Stimulated activated CD4-positive, alpha-beta T cell treated with anti-CD3 and anti-CD28 coated beads, Interleukin-15, amount 100 ng/mL, for 24 hours (primary cell): ENCODE measurements at regions not wholly inside any gene's neighbourhood (a gene's known extent, or its start where the extent isn't known, plus 50 kb on each side); places are given as distances from the start of the nearest gene placed in this dataset.

Experiments
- DNase-seq: peaks from one replicate; pipeline ENCODE4 v3.0.0-alpha.2; 2020

DNA sequence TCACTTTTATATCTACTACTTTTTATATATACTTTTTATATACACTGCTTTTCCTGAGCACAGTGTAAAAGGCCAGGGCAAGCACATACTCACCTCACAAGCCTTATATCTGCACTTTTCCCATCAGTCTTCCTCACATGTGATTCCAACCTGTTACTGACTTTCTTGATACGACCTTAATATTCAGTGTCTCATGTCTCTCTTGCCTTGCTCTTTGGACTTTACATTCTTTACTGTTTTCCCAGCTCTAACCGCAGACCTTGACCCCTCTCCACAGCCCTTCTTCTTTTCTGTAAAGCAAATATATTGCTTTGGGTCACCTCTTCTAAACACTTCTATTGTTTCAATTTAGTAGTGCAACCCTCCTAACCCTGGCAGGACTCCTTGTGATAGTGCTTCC, 353.1 kb upstream of the ANO5 start:
- no peak for DNase-seq

GRCh38 chr11:21861314-21861713, 331.6 kb upstream of the ANO5 start:
- DNase-seq, result no peak

GRCh38 chr11:21865541-21865940, 327.3 kb upstream of the ANO5 start:
- DNase-seq, result no peak

GRCh38 chr11:21866781-21867180, 326.1 kb upstream of the ANO5 start:
- no peak for DNase-seq

GRCh38 chr11:21877151-21877550, 315.7 kb upstream of the ANO5 start:
- DNase-seq, result no peak

GRCh38 chr11:21883354-21883753, 309.5 kb upstream of the ANO5 start:
- no peak for DNase-seq

GRCh38 chr11:21888814-21889213, 304.1 kb upstream of the ANO5 start:
- no peak for DNase-seq

DNA sequence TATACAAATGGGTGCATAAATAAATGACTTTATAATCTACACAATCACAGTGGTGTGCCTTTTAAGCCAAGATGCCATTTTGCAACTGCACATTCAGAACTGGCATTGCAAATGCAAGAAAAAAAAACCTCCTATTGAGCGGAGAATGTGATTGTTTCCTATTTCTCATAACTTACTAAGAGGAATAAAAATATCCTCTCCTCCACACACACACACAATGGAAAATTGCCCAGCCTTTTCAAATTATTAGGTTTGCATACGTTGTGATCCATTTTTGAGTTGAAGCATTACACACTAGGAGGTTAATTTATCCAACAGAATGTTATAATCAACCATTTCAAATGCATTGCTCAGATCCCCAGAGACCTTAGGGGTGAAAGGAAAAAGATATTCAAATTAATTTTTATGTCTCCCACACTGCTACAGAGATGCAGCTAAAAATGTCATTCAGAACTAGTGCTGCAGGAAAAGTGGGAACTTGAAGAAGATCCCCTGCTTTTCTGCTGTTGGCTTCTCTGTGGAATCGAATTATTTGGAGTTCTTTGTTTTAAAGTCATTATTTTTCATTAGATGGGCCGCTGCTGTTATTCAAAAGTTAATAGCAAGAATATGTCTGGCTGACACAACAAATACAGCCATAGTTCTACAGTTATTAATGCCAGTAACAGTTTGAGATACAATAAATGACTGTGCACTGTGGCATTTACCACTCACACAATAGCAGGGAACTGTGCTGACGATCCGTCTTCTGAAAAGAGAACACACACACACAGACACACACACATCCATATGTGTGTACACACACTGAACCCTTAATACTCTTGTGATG, 299.9 kb upstream of the ANO5 start:
- DNase-seq, result no peak

GRCh38 chr11:21893565-21893867, 299.4 kb upstream of the ANO5 start:
- DNase-seq, result no peak

DNA sequence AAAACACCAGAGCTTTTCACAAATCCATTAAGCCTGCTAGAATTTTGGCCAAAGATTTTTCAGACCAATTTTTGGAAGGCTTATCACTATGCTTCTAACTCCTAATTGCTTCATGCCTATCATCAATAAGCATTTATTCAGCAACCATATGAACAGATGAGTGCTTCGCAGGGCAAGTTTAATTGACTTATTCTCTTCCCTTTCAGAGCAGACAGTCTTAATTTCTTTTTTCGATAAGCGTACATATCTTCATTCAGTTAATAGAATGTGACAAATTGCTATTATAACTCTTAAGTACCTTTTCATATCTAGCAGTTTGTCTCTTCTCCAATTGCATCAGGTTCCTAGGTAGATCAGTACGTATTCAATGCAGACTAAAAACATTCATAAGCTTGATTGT, 298.4 kb upstream of the ANO5 start:
- DNase-seq, result no peak

- DNase-seq, result no peak
Measured at GRCh38 chr11:21895686-21896085, 297.2 kb upstream of the ANO5 start.

DNA sequence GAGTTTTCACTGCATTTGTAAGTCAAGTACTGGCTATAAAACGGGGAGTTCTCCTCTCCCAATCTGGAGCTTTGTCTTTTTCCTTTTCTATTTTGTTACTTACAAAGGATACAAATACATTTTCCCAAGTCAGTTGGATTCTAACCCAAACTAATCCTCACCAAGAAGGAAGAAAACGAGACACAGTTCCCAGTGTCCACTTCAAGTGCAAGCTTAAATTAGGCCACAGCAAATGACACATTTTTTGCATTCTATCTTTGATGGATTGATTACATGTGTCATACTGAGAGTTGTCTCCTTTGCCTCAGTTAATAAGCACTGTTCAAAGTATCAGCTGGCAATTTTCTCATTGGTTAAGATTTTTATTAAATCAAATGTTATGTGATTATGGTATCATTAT, 296.7 kb upstream of the ANO5 start:
- no peak for DNase-seq

GRCh38 chr11:21896746-21897602, 295.9 kb upstream of the ANO5 start:
- no peak for DNase-seq

- no peak for DNase-seq
Measured at GRCh38 chr11:21897752-21898151, 295.1 kb upstream of the ANO5 start.

GRCh38 chr11:21908211-21908610, 284.7 kb upstream of the ANO5 start:
- no peak for DNase-seq

DNA sequence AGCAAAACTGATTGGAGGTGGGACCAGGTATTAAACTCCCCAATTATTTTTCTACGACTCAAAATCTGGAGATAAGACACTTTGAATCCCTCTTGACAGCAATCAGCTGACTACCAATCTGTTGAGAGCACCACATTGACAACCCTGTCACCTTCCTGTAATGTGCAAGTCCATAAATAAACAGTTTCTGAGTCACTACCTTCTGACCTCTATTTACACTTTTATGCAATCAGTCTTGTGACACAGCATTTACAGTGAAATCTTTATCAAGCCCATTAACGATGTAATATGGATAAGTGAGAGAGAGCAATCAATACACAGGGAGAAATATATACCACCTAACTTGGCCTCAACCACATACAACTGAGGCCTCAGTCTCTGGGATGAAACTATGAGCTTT, 283.7 kb upstream of the ANO5 start:
- DNase-seq, result no peak

DNA sequence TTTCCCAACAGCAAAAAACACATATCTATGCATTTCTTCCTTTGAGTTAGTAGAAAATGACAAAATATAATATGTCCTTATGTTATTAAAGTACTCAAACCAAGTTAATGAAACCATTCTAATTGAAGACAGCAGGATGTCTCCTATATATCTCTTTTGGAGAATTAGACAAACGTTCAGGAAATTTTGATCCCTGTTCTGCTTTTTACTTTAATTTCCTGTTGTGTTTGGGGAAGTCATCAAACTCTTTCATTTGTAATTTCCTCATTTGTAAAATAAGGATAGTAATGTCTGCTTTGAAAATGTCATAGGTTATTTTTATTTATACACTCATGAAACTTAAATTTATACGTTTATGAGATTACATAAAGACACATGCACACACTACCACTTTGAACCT, 281.8 kb upstream of the ANO5 start:
- no peak for DNase-seq

DNA sequence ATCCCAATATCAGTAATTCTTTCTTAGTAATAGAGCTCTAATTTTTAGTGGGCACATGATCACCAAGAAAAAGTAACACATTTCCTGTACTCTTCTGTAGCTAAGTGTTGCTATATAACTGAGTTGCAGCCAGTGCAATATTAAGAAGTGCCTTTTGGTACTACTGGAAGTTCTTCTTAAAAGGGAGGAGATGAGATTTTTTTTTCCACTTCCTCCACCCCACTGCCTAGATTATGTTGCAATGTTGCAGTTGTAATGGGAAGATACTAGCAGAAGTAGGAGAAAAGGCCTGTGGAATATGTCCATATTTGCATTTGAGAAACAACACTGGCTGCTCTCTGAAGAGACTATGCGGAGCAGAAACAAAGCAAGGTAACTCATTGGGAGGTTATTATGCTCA, 280.6 kb upstream of the ANO5 start:
- DNase-seq, result no peak

DNA sequence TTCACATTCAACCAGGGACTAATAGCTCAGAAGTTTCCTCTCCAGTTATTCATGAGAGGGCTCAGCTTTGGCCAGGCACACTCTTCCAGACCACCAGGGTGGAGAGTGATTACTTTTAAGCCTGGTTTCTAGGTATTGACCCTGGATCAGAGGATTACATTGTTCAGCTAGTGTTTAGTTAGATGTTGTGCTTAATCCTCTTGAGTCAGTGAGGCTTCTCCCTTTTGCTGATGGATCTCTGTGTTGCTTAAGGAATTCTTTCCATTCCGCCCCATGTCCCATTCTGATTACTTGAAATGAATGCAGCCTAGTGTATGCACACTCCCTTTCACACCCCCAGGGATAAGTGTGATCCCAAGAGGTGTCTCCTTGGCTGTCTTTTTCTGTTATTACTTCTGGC, 271.7 kb upstream of the ANO5 start:
- no peak for DNase-seq

DNA sequence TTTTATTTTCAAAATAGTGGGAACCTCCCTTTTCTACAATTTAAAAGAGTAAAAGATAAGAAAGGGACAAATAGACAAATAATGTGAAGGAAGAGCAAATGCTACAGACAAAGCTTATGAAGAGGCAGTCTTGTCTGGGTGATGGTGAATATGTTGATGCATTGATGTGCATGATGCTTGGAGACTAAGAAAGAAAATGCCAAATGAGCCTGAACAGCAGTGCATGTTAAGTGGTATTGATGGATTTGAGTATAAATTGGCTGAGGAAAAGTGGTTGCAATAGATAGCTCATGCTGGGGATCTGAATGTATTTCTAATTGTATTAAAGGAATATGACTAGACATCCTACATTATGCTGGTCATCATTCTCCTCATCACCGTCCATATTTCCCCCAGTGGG, 268.6 kb upstream of the ANO5 start:
- DNase-seq, result no peak

DNA sequence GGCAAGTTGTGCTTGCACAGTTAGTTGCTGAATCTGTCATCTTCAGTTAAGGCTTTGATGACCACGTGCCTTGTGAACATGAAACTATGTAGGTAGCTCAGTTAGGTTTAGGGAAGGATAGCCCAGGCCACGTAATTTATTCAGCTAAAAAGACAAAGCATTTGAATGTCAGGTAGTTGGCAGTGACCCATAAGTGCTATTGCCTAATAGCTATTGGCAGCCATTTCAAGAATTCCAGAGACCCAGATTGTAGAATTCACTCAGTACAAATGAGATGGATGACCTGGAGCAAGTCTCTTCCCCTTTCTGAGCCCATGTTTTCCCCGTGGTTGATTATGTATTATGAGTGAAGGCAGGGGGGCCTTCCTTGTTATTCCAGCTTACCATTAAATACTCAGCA, 265.3 kb upstream of the ANO5 start:
- DNase-seq, result no peak

DNA sequence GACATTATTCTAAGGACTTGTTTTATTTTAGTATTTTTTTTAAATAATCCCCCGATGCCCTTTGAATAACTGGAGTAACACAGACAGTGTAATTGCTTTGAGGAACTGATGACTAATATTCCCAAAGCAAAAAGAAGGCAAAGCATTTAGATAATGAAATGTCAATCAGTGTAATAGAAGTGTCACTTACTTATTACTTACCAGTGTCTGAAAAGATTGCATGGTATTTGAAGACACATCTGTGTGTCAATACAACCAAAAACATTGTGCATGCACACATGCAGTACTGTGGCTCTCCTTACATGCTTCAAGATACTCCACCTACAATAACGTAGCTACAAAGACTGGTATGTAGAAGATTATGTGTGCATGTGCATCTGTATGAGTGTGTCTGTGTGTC, 264.0 kb upstream of the ANO5 start:
- no peak for DNase-seq

DNA sequence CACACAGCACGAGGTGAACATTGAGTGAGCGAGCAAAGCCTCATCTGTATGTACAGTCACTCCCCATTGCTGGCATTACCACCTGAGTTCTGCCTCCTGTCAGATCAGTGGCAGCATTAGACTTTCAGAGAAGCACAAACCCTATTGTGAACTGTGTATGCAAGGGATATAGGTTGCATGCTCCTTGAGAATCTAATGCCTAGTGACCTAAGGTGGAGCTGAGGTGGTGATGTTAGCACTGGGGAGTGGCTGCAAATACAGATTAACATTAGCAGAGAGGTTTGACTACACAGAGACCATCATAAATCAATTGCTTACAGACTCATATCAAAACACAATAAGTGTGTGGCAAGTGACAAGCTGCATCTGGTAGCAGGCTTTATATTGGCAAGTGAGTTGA, 262.5 kb upstream of the ANO5 start:
- DNase-seq, result no peak

DNA sequence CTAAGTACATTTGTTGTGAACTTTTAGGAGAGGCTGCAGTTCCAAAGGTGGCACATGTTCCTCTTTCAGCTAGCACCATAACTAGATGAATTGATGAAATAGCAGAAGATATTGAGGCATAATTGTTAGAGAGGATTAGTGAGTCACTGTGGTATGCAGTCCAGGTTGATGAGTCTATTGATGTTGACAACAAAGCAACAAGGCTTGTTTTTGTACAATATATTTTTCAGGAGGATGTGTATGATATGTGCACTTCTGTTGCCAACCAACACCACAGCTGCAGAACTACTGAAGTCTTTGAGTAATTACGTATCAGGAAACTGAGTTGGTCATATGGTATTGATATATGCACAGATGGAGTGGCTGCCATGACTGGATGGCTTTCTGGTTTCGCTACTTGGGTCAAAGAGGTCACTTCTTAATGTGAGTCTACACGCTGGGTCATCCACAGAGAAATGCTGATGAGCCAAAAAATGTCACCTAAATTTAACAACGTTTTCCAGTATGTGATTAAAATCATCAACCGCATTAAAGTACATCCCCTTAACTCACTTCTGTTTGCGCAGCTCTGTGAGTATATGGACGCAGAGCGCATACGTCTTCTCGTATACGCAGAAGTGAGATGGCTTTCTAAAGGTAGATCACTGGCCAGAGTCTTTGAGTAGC, 261.3 kb upstream of the ANO5 start:
- no peak for DNase-seq
